ENCODE measurements at regions not wholly inside any gene's neighbourhood (a gene's known extent, or its start where the extent isn't known, plus 50 kb on each side); places are given as distances from the start of the nearest gene placed in this dataset.

- Histone ChIP-seq H3K4me1 (peaks cover 11% of the 10 kb centered on the region; the same call in 1 of the 2 replicates), H3K9me3 (no peaks in the 10 kb centered on the region; the same call in 1 of the 2 replicates), H3K36me3 (no peaks in the 10 kb centered on the region), H3K4me3 (ENCODE audit: low read depth, low read length) (no peak overlapping the region), H3K27me3 (no peaks in the 10 kb centered on the region)
- DNase-seq: no peak
- no peak for TF ChIP-seq CTCF (IDR thresholded peaks at IDR 0.05; ENCODE audit: low read depth, low read length)
Measured at GRCh38 chr5:163759000-163759704, 253.7 kb downstream of the MAT2B start.

- no peak for TF ChIP-seq CTCF (IDR thresholded peaks at IDR 0.05; ENCODE audit: low read depth, low read length)
- no peaks in the 10 kb centered on the region; the same call in 1 of the 2 replicates for H3K9me3 ChIP-seq
- H3K36me3 ChIP-seq: no peaks in the 10 kb centered on the region
- no peak overlapping the region for H3K4me3 ChIP-seq (ENCODE audit: low read depth, low read length)
- H3K27me3 ChIP-seq: no peaks in the 10 kb centered on the region; the same call in 1 of the 2 replicates
- no peak for DNase-seq
- H3K4me1 ChIP-seq: peaks cover 11% of the 10 kb centered on the region; the same call in 1 of the 2 replicates
Measured at GRCh38 chr5:163760498-163760897, 255.1 kb downstream of the MAT2B start.

- DNase-seq: no peak
- Histone ChIP-seq H3K4me1 (no peaks in the 10 kb centered on the region), H3K4me3 (ENCODE audit: low read depth, low read length) (no peak overlapping the region), H3K36me3 (no peaks in the 10 kb centered on the region), H3K27me3 (peaks cover 12% of the 10 kb centered on the region), H3K9me3 (no peaks in the 10 kb centered on the region)
- TF ChIP-seq CTCF (IDR thresholded peaks at IDR 0.05; ENCODE audit: low read depth, low read length): no peak
Measured at GRCh38 chr5:163766936-163767670, 261.7 kb downstream of the MAT2B start.

- peaks cover 16% of the 10 kb centered on the region for H3K27me3 ChIP-seq
- no peak for DNase-seq
Measured at GRCh38 chr5:163770625-163771024, 265.2 kb downstream of the MAT2B start.

GRCh38 chr5:163772241-163772640 is 266.8 kb downstream of the MAT2B start:
- H3K4me3 ChIP-seq (ENCODE audit: low read depth, low read length): no peak overlapping the region
- H3K36me3 ChIP-seq: no peaks in the 10 kb centered on the region
- TF ChIP-seq CTCF (IDR thresholded peaks at IDR 0.05; ENCODE audit: low read depth, low read length): no peak
- H3K27me3 ChIP-seq: peaks cover 16% of the 10 kb centered on the region
- H3K9me3 ChIP-seq: no peaks in the 10 kb centered on the region
- no peak for DNase-seq
- no peaks in the 10 kb centered on the region for H3K4me1 ChIP-seq

More at GRCh38 chr5:163770625-163771024, 265.2 kb downstream of the MAT2B start:
- no peak for TF ChIP-seq CTCF (IDR thresholded peaks at IDR 0.05; ENCODE audit: low read depth, low read length)
- Histone ChIP-seq H3K9me3 (no peaks in the 10 kb centered on the region), H3K36me3 (no peaks in the 10 kb centered on the region), H3K4me1 (no peaks in the 10 kb centered on the region), H3K4me3 (ENCODE audit: low read depth, low read length) (no peak overlapping the region)

- no peak overlapping the region for H3K4me3 ChIP-seq (ENCODE audit: low read depth, low read length)
- H3K36me3 ChIP-seq: no peaks in the 10 kb centered on the region
- TF ChIP-seq CTCF (IDR thresholded peaks at IDR 0.05; ENCODE audit: low read depth, low read length): no peak
- no peaks in the 10 kb centered on the region for H3K4me1 ChIP-seq
- DNase-seq: no peak
- peaks cover 12% of the 10 kb centered on the region for H3K27me3 ChIP-seq
- no peaks in the 10 kb centered on the region for H3K9me3 ChIP-seq
Measured at GRCh38 chr5:163772644-163773043, 267.2 kb downstream of the MAT2B start.

Data from BE2C (cell line).